ENCODE measurements at regions not wholly inside any gene's neighbourhood (a gene's known extent, or its start where the extent isn't known, plus 50 kb on each side); places are given as distances from the start of the nearest gene placed in this dataset.

GRCh38 chr1:30095451-30096025 lies 627.8 kb downstream of the MATN1 start:
- TF ChIP-seq, protein P1, sequence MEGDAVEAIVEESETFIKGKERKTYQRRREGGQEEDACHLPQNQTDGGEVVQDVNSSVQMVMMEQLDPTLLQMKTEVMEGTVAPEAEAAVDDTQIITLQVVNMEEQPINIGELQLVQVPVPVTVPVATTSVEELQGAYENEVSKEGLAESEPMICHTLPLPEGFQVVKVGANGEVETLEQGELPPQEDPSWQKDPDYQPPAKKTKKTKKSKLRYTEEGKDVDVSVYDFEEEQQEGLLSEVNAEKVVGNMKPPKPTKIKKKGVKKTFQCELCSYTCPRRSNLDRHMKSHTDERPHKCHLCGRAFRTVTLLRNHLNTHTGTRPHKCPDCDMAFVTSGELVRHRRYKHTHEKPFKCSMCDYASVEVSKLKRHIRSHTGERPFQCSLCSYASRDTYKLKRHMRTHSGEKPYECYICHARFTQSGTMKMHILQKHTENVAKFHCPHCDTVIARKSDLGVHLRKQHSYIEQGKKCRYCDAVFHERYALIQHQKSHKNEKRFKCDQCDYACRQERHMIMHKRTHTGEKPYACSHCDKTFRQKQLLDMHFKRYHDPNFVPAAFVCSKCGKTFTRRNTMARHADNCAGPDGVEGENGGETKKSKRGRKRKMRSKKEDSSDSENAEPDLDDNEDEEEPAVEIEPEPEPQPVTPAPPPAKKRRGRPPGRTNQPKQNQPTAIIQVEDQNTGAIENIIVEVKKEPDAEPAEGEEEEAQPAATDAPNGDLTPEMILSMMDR (IDR thresholded peaks at IDR 0.05) = no peak
- TF ChIP-seq POLR2A (IDR thresholded peaks at IDR 0.05) (no peak), EP300 (IDR thresholded peaks at IDR 0.05) (no peak)

Data from ovary (tissue), 3 donors.